H1 (cell line): ENCODE measurements at regions not wholly inside any gene's neighbourhood (a gene's known extent, or its start where the extent isn't known, plus 50 kb on each side); places are given as distances from the start of the nearest gene placed in this dataset.

Experiments used
- CTCF ChIA-PET: fragments of 300-600 bp; sonication (Branson Sonifier 250); formaldehyde crosslinking; loops from one replicate; lab custom pipeline; 2021; ENCODE audit not compliant: partially characterized antibody; lab: Charles Lee
- POLR2A ChIA-PET: fragments of 300-600 bp; sonication (Branson Sonifier 250); formaldehyde crosslinking; loops from one replicate; lab custom pipeline; 2021; ENCODE audit warnings: inconsistent platforms; ENCODE audit not compliant: partially characterized antibody; lab: Charles Lee
- DNase-seq, 2 experiments: peaks; one replicate each; pipeline versions ENCODE4 v3.0.0 to v3.0.0-alpha.2; 2010 to 2022; ENCODE audit warnings: low spot score in 2 of 2, low read depth in 1 of 2, mixed read lengths in 1 of 2
- FAIRE-seq: peaks from 2 replicates; lab custom pipeline; 2011; peaks lifted over from hg19 to GRCh38; lab: Jason Lieb, UNC
- H2AFZ ChIP-seq: 2 replicates; pipeline ENCODE4 v1.8.1; 2012; ENCODE audit warnings: low read length, inconsistent platforms
- H2AK5ac ChIP-seq: 2 replicates; pipeline ENCODE4 v1.6.1; 2013; ENCODE audit warnings: low read depth, low read length
- H2BK120ac ChIP-seq: replicated peaks from 2 replicates; pipeline ENCODE3; 2013; ENCODE audit warnings: low read depth, low read length, inconsistent platforms
- H2BK12ac ChIP-seq: 2 replicates; pipeline ENCODE4 v1.6.1; 2013; ENCODE audit warnings: low read depth, low read length
- H2BK15ac ChIP-seq: 2 replicates; pipeline ENCODE4 v1.6.1; 2013; ENCODE audit warnings: low read length
- H2BK20ac ChIP-seq: 2 replicates; pipeline ENCODE4 v1.6.1; 2013; ENCODE audit warnings: low read length
- H2BK5ac ChIP-seq: 2 replicates; pipeline ENCODE4 v1.6.1; 2013; ENCODE audit warnings: low read depth, low read length
- H3K14ac ChIP-seq: 2 replicates; pipeline ENCODE4 v1.6.1; 2013; ENCODE audit warnings: inconsistent platforms; ENCODE audit not compliant: insufficient read length
- H3K18ac ChIP-seq: 2 replicates; pipeline ENCODE4 v1.6.1; 2013; ENCODE audit warnings: low read length; ENCODE audit errors: extremely low read depth
- H3K23ac ChIP-seq: 2 replicates; pipeline ENCODE4 v1.6.1; 2013; ENCODE audit warnings: inconsistent platforms; ENCODE audit not compliant: insufficient read length
- H3K23me2 ChIP-seq: 2 replicates; pipeline ENCODE4 v1.6.1; 2013; ENCODE audit warnings: low read depth, low read length
- H3K27ac ChIP-seq: 2 replicates; pipeline ENCODE4 v1.6.1; 2011; ENCODE audit warnings: low read depth, low read length, inconsistent platforms
- H3K27me3 ChIP-seq, 4 experiments: replicated peaks in 1 of 4; 1 replicate in 1 of 4; 2 replicates in 3 of 4; pipeline versions ENCODE4 v1.6.1 to v1.8.1; 2011 to 2013; ENCODE audit warnings: low read length in 3 of 4, mild to moderate bottlenecking in 3 of 4, inconsistent platforms in 2 of 4, mixed read lengths in 2 of 4, moderate library complexity in 1 of 4; ENCODE audit not compliant: control insufficient read depth in 3 of 4, insufficient read depth in 3 of 4; ENCODE audit errors: extremely low read depth in 1 of 4
- H3K36me3 ChIP-seq, 4 experiments: 2 replicates each; pipeline versions ENCODE4 v1.6.1 to v1.8.1; 2011 to 2013; ENCODE audit warnings: mild to moderate bottlenecking in 4 of 4, low read length in 3 of 4, moderate library complexity in 2 of 4, control low read depth in 1 of 4, inconsistent platforms in 1 of 4; ENCODE audit not compliant: insufficient read depth in 4 of 4, control insufficient read depth in 2 of 4
- H3K4ac ChIP-seq: replicated peaks from 2 replicates; pipeline ENCODE3; 2013; ENCODE audit warnings: low read length, low read depth, mixed read lengths, inconsistent platforms; ENCODE audit not compliant: insufficient read length
- H3K4me1 ChIP-seq, 4 experiments: replicated peaks in 1 of 4; 1 replicate in 1 of 4; 2 replicates in 3 of 4; pipeline versions ENCODE4 v1.6.1 to v1.8.1; 2011 to 2013; ENCODE audit warnings: low read length in 3 of 4, inconsistent platforms in 2 of 4, mixed read lengths in 1 of 4; ENCODE audit not compliant: insufficient read depth in 4 of 4, control insufficient read depth in 3 of 4
- H3K4me2 ChIP-seq, 2 experiments: 2 replicates each; pipeline versions ENCODE4 v1.6.1 to v1.8.1; 2011 to 2013; ENCODE audit warnings: low read depth in 2 of 2, low read length in 2 of 2, control low read depth in 1 of 2, inconsistent platforms in 1 of 2, mild to moderate bottlenecking in 1 of 2; ENCODE audit not compliant: insufficient read depth in 1 of 2
- H3K4me3 ChIP-seq, 4 experiments: fragments of 200-600, 300-600 bp in 1 of 4; sonication (generic), shearing (Covaris generic), sonication (Bioruptor Twin) in 1 of 4; 2 replicates each; pipeline versions ENCODE4 v1.5.1 to v1.8.1; 2011 to 2016; ENCODE audit warnings: low read length in 4 of 4, low read depth in 3 of 4, control low read depth in 2 of 4, inconsistent platforms in 2 of 4, mild to moderate bottlenecking in 2 of 4, mixed read lengths in 1 of 4, moderate library complexity in 1 of 4; ENCODE audit not compliant: insufficient read depth in 2 of 4; ENCODE audit errors: extremely low read depth in 1 of 4
- H3K56ac ChIP-seq: replicated peaks from 2 replicates; pipeline ENCODE3; 2013; ENCODE audit warnings: low read depth, mild to moderate bottlenecking, mixed read lengths, low read length, inconsistent platforms; ENCODE audit not compliant: insufficient read length
- H3K79me1 ChIP-seq: 2 replicates; pipeline ENCODE4 v1.6.1; 2013; ENCODE audit warnings: low read depth, low read length, control low read depth
- H3K79me2 ChIP-seq, 2 experiments: 2 replicates each; pipeline versions ENCODE4 v1.6.1 to v1.8.1; 2012 to 2013; ENCODE audit warnings: low read length in 2 of 2, mild to moderate bottlenecking in 2 of 2, inconsistent platforms in 1 of 2; ENCODE audit not compliant: insufficient read depth in 2 of 2, control insufficient read depth in 1 of 2
- H3K9ac ChIP-seq, 4 experiments: replicated peaks in 1 of 4; 1 replicate in 1 of 4; 2 replicates in 3 of 4; pipeline versions ENCODE4 v1.6.1 to v1.8.1; 2011 to 2013; ENCODE audit warnings: low read depth in 3 of 4, low read length in 3 of 4, control low read depth in 2 of 4, mild to moderate bottlenecking in 2 of 4, moderate library complexity in 2 of 4, inconsistent platforms in 1 of 4; ENCODE audit errors: extremely low read depth in 1 of 4
- H3K9me3 ChIP-seq, 2 experiments: 2 replicates each; pipeline versions ENCODE4 v1.6.1 to v1.8.1; 2012 to 2013; ENCODE audit warnings: mild to moderate bottlenecking in 2 of 2, moderate library complexity in 2 of 2, control low read depth in 1 of 2, inconsistent platforms in 1 of 2, low read depth in 1 of 2, low read length in 1 of 2, mixed read lengths in 1 of 2; ENCODE audit not compliant: insufficient read depth in 2 of 2
- H4K20me1 ChIP-seq, 2 experiments: replicated peaks in 1 of 2; 2 replicates each; pipeline versions ENCODE3 to v1.8.1; 2011 to 2013; ENCODE audit warnings: inconsistent platforms in 2 of 2, low read length in 2 of 2, mild to moderate bottlenecking in 1 of 2; ENCODE audit not compliant: insufficient read depth in 2 of 2, control insufficient read depth in 1 of 2
- H4K5ac ChIP-seq: 2 replicates; pipeline ENCODE4 v1.6.1; 2013; ENCODE audit warnings: low read length, low read depth, mixed read lengths, inconsistent platforms; ENCODE audit not compliant: insufficient read length
- H4K8ac ChIP-seq: 2 replicates; pipeline ENCODE4 v1.8.0; 2013; ENCODE audit warnings: mild to moderate bottlenecking, moderate library complexity, low read length, inconsistent platforms; ENCODE audit not compliant: insufficient read depth; ENCODE audit errors: extremely low read depth
- H4K91ac ChIP-seq: replicated peaks from 2 replicates; pipeline ENCODE3; 2013; ENCODE audit warnings: low read length, mixed read lengths, inconsistent platforms; ENCODE audit not compliant: insufficient read length
- CBX8 ChIP-seq: fragments of 300-800, 300-1000 bp; sonication (generic); IDR thresholded peaks from 2 replicates; pipeline ENCODE4 v1.7.1; 2016; ENCODE audit warnings: low read depth, low read length, borderline replicate concordance
- HDAC2 ChIP-seq, 2 experiments: fragments of 300-600 bp in 1 of 2; sonication (generic) in 1 of 2; IDR thresholded peaks; 2 replicates each; pipeline ENCODE4 v1.6.1; 2011 to 2012; ENCODE audit warnings: low read depth in 2 of 2, low read length in 2 of 2, mild to moderate bottlenecking in 2 of 2, moderate library complexity in 2 of 2, borderline replicate concordance in 1 of 2, inconsistent platforms in 1 of 2
- SP4 ChIP-seq: IDR thresholded peaks from 2 replicates; pipeline ENCODE4 v1.6.1; 2012; ENCODE audit warnings: low read length, inconsistent platforms
- WGBS, 2 experiments: shearing (Covaris generic) in 1 of 2; methylation state at CpG; one replicate each; pipeline versions ENCODE4 v1.1.6 to v1.1.7; 2013 to 2015; ENCODE audit warnings: low lambda C conversion rate in 2 of 2, mixed read lengths in 2 of 2, inconsistent platforms in 1 of 2, low coverage in 1 of 2, missing lambda C conversion rate in 1 of 2; ENCODE audit not compliant: insufficient replicate concordance in 2 of 2, insufficient coverage in 1 of 2, insufficient read length in 1 of 2; ENCODE audit errors: extremely low coverage in 1 of 2, missing lambda C conversion rate in 1 of 2; 5-methylcytosine and 5-hydroxymethylcytosine counted together

- CTCF ChIA-PET = interaction anchor here (1.1 to 2.2 kb wide), 4 partner anchors 18 to 111 kb away, joined by 4 to 5 read pairs (median 4); no protein-coding TSS in a partner anchor
- H3K79me2 ChIP-seq = peaks cover 0 to 92% of the 10 kb centered on the region in 2 experiments
- TF ChIP-seq CBX8 (no peak), SP4 (no peak), HDAC2 (IDR thresholded peaks at IDR 0.05; ENCODE audit: borderline replicate concordance in 1 of 2, low read depth in 2 of 2, low read length in 2 of 2) (no peak)
Measured at GRCh38 chr6:21826904-21827303, 233.4 kb downstream of the SOX4 start.

More at GRCh38 chr6:21826904-21827303, 233.4 kb downstream of the SOX4 start:
- Histone ChIP-seq H2BK120ac (no peak overlapping the region), H4K8ac (no peak overlapping the region), H4K5ac (no peak overlapping the region), H3K4ac (no peak overlapping the region), H3K79me1 (no peaks in the 10 kb centered on the region; the same call in 1 of the 2 replicates), H3K4me3 (no peak overlapping the region), H2BK20ac (no peak overlapping the region), H3K27ac (no peak overlapping the region), H3K36me3 (no peaks in the 10 kb centered on the region), H3K56ac (no peak overlapping the region), H3K23me2 (no peaks in the 10 kb centered on the region), H2BK15ac (no peak overlapping the region), H3K9ac (no peak overlapping the region), H2BK5ac (no peak overlapping the region), H3K9me3 (no peaks in the 10 kb centered on the region), H4K20me1 (peaks cover 2% of the 10 kb centered on the region in 2 experiments), H2AFZ (no peak overlapping the region), H3K4me2 (peak overlapping the region in 1 of 2 experiments; percentile 6; a peak in 1 of 4 replicates), H3K27me3 (no peaks in the 10 kb centered on the region), H3K14ac (no peak overlapping the region), H4K91ac (no peak overlapping the region), H2AK5ac (no peak overlapping the region), H2BK12ac (no peak overlapping the region), H3K4me1 (peaks cover 3 to 23% (median 10%) of the 10 kb centered on the region in 4 experiments; a peak in 5 of 7 replicates), H3K18ac (no peak overlapping the region), H3K23ac (no peak overlapping the region)
- no peak for DNase-seq
- FAIRE-seq = no peak
- POLR2A ChIA-PET = interaction anchor here (0.8 to 2.1 kb wide), 3 partner anchors 10 to 28 kb away, joined by 3 to 7 read pairs (median 3); no protein-coding TSS in a partner anchor
- 75% methylated on average over 9 of the region's 9 CpGs; no CpG with 5 or more reads in 1 of the 2 experiments for WGBS, 2 experiments
